GM12891 (cell line): ENCODE measurements at regions not wholly inside any gene's neighbourhood (a gene's known extent, or its start where the extent isn't known, plus 50 kb on each side); places are given as distances from the start of the nearest gene placed in this dataset.
"Not testable (repeated sequence)": the region's sequence is repeated elsewhere in the genome, so short reads cannot be mapped to it uniquely, and the experiment has no call there.

ENCODE experiments used
- DNase-seq: peaks from one replicate; pipeline ENCODE4 v3.0.0; 2011; ENCODE audit warnings: low spot score; ENCODE audit not compliant: insufficient read length
- FAIRE-seq: peaks from 2 replicates; lab custom pipeline; 2011; peaks lifted over from hg19 to GRCh38; lab: Jason Lieb, UNC
- PAX5 ChIP-seq: IDR thresholded peaks from 2 replicates; pipeline ENCODE4 v1.6.1; 2011; ENCODE audit warnings: low read length, moderate library complexity, mild to moderate bottlenecking; ENCODE audit not compliant: insufficient read depth, severe bottlenecking
- POLR2A ChIP-seq: IDR thresholded peaks from 2 replicates; pipeline ENCODE4 v1.6.1; 2011; ENCODE audit warnings: low read depth, low read length, control low read depth
- POLR2AphosphoS5 ChIP-seq: IDR thresholded peaks from 2 replicates; pipeline ENCODE4 v1.6.1; 2011; ENCODE audit warnings: low read depth, low read length, control low read depth
- POU2F2 ChIP-seq: IDR thresholded peaks from 2 replicates; pipeline ENCODE4 v1.6.1; 2011; ENCODE audit warnings: low read depth, mild to moderate bottlenecking, control low read depth, low read length, moderate library complexity
- SPI1 ChIP-seq: IDR thresholded peaks from 2 replicates; pipeline ENCODE4 v1.6.1; 2011; ENCODE audit warnings: low read depth, low read length, control low read depth
- TAF1 ChIP-seq: IDR thresholded peaks from 2 replicates; pipeline ENCODE4 v1.6.1; 2011; ENCODE audit warnings: low read depth, low read length, control low read depth

GRCh38 chr2:49318531-49318930, 164.2 kb upstream of the FSHR start:
- FAIRE-seq = no peak
- no peak for DNase-seq
- TF ChIP-seq SPI1 (no peak), POU2F2 (no peak), POLR2AphosphoS5 (no peak), PAX5 (no peak), TAF1 (no peak), POLR2A (no peak)

DNA sequence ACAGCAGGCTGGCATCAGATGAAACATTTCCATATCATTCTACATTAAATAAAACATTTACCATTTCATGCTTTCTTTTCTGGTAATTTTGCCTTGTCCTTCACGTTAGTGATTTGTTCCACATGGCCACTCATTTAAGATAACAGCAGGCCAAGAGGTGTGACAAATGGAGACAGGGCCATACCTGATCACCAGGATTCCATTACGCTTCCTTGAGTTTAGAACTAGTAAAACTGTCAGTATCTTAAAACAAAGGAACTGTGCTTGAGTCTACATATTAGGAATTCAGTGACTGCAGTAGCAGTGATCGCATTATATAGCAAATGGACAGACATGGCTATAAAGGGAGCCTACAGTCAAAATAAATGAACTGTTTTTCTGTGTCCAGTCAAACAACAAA, 155.1 kb upstream of the FSHR start:
- DNase-seq (no peak), FAIRE-seq (no peak)
- no peak for TF ChIP-seq POLR2AphosphoS5
- no peak for TF ChIP-seq SPI1
- TF ChIP-seq POU2F2 = no peak
- TF ChIP-seq POLR2A = no peak
- no peak for TF ChIP-seq TAF1
- TF ChIP-seq PAX5 = no peak

DNA sequence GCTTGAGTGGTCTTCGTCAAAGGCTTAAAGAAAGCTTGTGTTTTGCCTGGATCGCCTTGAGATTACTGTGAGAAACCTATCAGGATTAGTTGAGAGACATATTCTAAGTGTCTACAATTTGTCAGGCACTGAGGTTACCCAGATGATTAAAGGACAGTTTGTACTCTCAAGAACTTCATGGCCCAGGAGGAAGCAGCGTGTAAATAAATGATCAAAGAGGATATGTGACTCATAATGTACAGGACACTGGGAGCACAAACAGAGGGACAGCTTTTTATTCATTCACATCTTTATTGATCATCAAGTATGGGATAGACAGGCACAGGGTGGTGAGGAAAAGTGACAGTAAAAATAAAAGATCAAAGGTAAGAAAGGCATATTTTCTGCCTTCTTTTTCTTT, 152.6 kb upstream of the FSHR start:
- TF ChIP-seq SPI1 (no peak), POLR2A (no peak), TAF1 (no peak), POU2F2 (no peak), POLR2AphosphoS5 (no peak), PAX5 (no peak)
- FAIRE-seq = no peak

GRCh38 chr2:49298693-49299092, 144.4 kb upstream of the FSHR start:
- not testable (repeated sequence) for FAIRE-seq, DNase-seq

More for the DNA sequence above, 152.6 kb upstream of the FSHR start:
- DNase-seq = no peak

DNA sequence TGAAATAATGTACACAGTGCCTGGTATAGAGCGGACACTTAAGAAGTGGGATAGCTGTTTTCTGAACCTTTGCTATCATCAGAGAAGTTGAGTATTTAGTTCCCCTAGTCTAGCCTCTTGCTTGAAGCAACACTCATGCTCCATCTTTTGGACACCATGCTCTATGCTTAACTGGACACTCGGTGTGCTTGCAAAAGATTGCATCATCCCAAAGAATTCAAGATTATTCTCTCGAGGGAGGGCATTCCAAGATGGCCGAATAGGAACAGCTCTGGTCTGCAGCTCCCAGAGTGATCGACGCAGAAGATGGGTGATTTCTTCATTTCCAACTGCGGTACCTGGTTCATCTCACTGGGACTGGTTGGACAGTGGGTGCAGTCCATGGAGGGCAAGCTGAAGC, 143.9 kb upstream of the FSHR start:
- TF ChIP-seq POU2F2 = no peak
- TF ChIP-seq SPI1 = no peak
- TF ChIP-seq TAF1 = no peak
- no peak for TF ChIP-seq POLR2AphosphoS5
- TF ChIP-seq POLR2A = no peak
- TF ChIP-seq PAX5 = no peak
- DNase-seq = no peak
- FAIRE-seq = no peak

- TF ChIP-seq PAX5 = no peak
- TF ChIP-seq POLR2A = no peak
- TF ChIP-seq TAF1 = no peak
- no peak for TF ChIP-seq POU2F2
- TF ChIP-seq POLR2AphosphoS5 = no peak
- no peak for TF ChIP-seq SPI1
- DNase-seq (no peak), FAIRE-seq (no peak)
These were observed 142.0 kb upstream of the FSHR start for GRCh38 chr2:49296107-49296867.

- FAIRE-seq (no peak), DNase-seq (no peak)
- TF ChIP-seq POU2F2 (no peak), TAF1 (no peak), SPI1 (no peak), POLR2A (no peak), PAX5 (no peak)
These were observed 139.9 kb upstream of the FSHR start for GRCh38 chr2:49294225-49294624.

DNA sequence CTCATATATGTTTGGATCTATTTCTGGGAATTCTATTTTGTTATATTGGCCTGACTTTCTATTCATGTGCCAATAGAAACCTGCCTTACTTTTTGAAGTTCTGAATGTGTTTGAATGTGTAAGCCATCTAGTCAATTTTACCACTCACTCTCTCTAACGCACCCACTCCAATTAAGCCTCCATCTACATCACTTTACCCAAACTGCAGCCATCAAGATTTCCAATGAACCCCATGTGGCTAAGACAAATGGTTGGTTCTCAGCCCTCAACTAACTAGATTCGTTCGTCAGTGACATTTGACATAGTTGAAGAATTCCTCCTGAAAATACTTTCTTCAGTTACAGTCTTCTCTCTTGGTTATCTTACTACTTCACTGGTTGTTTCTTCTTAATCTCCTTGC, 137.3 kb upstream of the FSHR start:
- TF ChIP-seq POU2F2 (no peak), PAX5 (no peak), SPI1 (no peak), POLR2A (no peak), POLR2AphosphoS5 (no peak), TAF1 (no peak)
- DNase-seq (no peak), FAIRE-seq (no peak)

DNA sequence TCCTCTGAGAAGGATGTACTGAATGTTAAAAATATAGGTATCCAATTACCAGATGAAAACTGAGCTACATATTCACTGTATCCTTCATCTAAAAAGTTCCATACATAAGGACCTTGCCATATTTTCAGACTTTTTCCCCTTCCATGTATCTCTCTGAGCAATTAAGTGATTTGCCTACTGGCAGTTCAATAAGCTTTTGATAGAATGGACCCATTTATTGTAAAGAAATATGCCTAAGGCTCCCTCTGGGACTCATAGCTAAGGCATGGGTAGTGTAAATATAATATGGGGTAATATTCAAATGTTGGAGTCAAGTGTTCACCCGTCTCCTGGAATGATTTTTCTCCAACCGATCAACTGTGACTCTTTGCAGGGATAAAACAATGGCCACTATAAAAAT, 135.4 kb upstream of the FSHR start:
- TF ChIP-seq TAF1 = no peak
- no peak for TF ChIP-seq POLR2AphosphoS5
- no peak for TF ChIP-seq POLR2A
- TF ChIP-seq POU2F2 = no peak
- no peak for TF ChIP-seq PAX5
- no peak for TF ChIP-seq SPI1
- DNase-seq = no peak
- no peak for FAIRE-seq

DNA sequence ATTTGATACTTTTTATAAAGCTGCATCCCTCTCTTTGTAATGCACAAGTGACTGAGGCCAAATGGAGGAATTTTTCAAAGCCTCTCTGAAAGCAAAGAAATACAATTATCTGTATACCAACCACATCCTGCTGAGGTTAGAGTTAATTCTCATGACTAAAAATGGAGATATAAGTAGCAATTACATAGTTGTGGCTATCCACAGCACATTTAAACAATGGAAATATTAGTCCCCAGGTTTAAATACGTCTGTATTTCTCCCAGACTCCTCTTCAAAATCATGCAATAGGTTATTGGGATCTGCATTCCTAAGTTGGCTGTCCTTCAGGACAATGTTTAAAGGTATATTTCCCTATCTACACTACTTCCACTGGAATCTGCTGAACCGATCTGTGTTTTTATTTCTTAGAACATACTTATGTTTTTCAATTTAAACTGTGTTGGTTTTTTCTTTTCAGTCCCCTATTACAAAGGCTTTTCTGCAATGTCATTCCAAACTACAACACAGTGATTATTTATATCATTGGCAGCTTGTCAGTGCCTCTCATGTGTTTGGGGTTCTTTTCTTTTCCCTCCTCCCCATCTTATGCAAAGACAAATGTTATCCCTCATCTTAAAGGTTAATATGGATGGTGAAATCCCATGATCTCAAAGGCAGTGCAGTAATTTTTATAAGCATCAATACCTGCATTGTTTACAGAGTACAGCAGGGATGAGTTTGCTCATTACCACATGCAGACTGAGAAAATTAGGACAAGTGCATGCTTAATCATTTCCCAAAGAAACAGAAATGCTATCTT, 134.8 kb upstream of the FSHR start:
- FAIRE-seq = no peak
- no peak for TF ChIP-seq SPI1
- TF ChIP-seq PAX5 = no peak
- no peak for TF ChIP-seq POLR2A
- TF ChIP-seq POLR2AphosphoS5 = no peak
- no peak for TF ChIP-seq POU2F2
- no peak for TF ChIP-seq TAF1
- DNase-seq = no peak
